Naive thymus-derived CD4-positive, alpha-beta T cell (primary cell): ENCODE measurements at regions not wholly inside any gene's neighbourhood (a gene's known extent, or its start where the extent isn't known, plus 50 kb on each side); places are given as distances from the start of the nearest gene placed in this dataset.

Experiments used
- ATAC-seq: fragments of 150-1000 bp; cut with Tn5 transposase; 2 replicates; pipeline ENCODE4 v1.10.0; 2021; ENCODE audit warnings: mild to moderate bottlenecking, moderate library complexity
- CTCF ChIA-PET: fragments of 350-600 bp; sonication (Branson Sonifier 250); formaldehyde crosslinking; loops from one replicate; lab custom pipeline; 2021; ENCODE audit warnings: antibody characterized with exemption; lab: Charles Lee
- POLR2A ChIA-PET: fragments of 350-600 bp; sonication (Branson Sonifier 250); formaldehyde crosslinking; loops from one replicate; lab custom pipeline; 2021; ENCODE audit warnings: antibody characterized with exemption, inconsistent platforms; lab: Charles Lee
- DNase-seq, 9 donors: peaks; one replicate each; pipeline versions ENCODE4 v3.0.0 to v3.0.0-alpha.2; 2020 to 2022; ENCODE audit warnings: mixed read lengths in 1 of 9
- H3K27ac ChIP-seq: one replicate; pipeline ENCODE4 v1.7.0; 2013; ENCODE audit warnings: mild to moderate bottlenecking, low read depth, low read length, moderate library complexity
- H3K27me3 ChIP-seq, 2 donors: one replicate each; pipeline ENCODE4 v1.7.0; 2013; ENCODE audit warnings: low read length in 2 of 2, mild to moderate bottlenecking in 2 of 2, moderate library complexity in 2 of 2; ENCODE audit not compliant: control insufficient read depth in 2 of 2, insufficient read depth in 2 of 2
- H3K36me3 ChIP-seq, 3 experiments: 1 replicate in 2 of 3; 2 replicates in 1 of 3; pipeline ENCODE4 v1.7.0; 2013; ENCODE audit warnings: low read length in 3 of 3, mild to moderate bottlenecking in 3 of 3, moderate library complexity in 1 of 3; ENCODE audit not compliant: insufficient read depth in 3 of 3, control insufficient read depth in 2 of 3
- H3K4me1 ChIP-seq, 2 donors: one replicate each; pipeline ENCODE4 v1.7.0; 2013; ENCODE audit warnings: low read length in 2 of 2, mild to moderate bottlenecking in 2 of 2, moderate library complexity in 1 of 2; ENCODE audit not compliant: control insufficient read depth in 2 of 2, insufficient read depth in 2 of 2
- H3K4me3 ChIP-seq: 2 replicates; pipeline ENCODE4 v1.7.0; 2013; ENCODE audit warnings: mild to moderate bottlenecking, low read length
- H3K9me3 ChIP-seq, 3 experiments: 1 replicate in 2 of 3; 2 replicates in 1 of 3; pipeline ENCODE4 v1.7.0; 2013; ENCODE audit warnings: low read length in 3 of 3; ENCODE audit not compliant: control insufficient read depth in 2 of 3
- H3K27ac Mint-ChIP-seq, 9 donors: one replicate each; pipeline ENCODE4 v1.8.0; 2020 to 2022; ENCODE audit warnings: mixed read lengths in 9 of 9, mild to moderate bottlenecking in 8 of 9, moderate library complexity in 5 of 9, inconsistent platforms in 2 of 9
- H3K27me3 Mint-ChIP-seq, 5 donors: one replicate each; pipeline ENCODE4 v1.8.0; 2021 to 2022; ENCODE audit warnings: mixed read lengths in 5 of 5, mild to moderate bottlenecking in 1 of 5
- H3K36me3 Mint-ChIP-seq, 5 donors: one replicate each; pipeline ENCODE4 v1.8.0; 2020 to 2022; ENCODE audit warnings: mixed read lengths in 5 of 5, mild to moderate bottlenecking in 3 of 5, inconsistent platforms in 1 of 5
- H3K4me1 Mint-ChIP-seq, 7 donors: one replicate each; pipeline ENCODE4 v1.8.0; 2020 to 2022; ENCODE audit warnings: mixed read lengths in 7 of 7, mild to moderate bottlenecking in 3 of 7, inconsistent platforms in 1 of 7
- H3K4me3 Mint-ChIP-seq, 10 donors: one replicate each; pipeline ENCODE4 v1.8.0; 2020 to 2022; ENCODE audit warnings: mild to moderate bottlenecking in 10 of 10, mixed read lengths in 10 of 10, moderate library complexity in 6 of 10, inconsistent platforms in 2 of 10
- H3K9me3 Mint-ChIP-seq, 11 donors: one replicate each; pipeline ENCODE4 v1.8.0; 2020 to 2022; ENCODE audit warnings: mixed read lengths in 11 of 11, mild to moderate bottlenecking in 4 of 11, inconsistent platforms in 1 of 11, moderate library complexity in 1 of 11
- intact Hi-C, 2 donors: fragments of 100-400 bp; cut with micrococcal nuclease; formaldehyde crosslinking; loops; one replicate each; pipeline ENCODE4 v1.15.1; 2023

GRCh38 chr14:22479132-22479531 lies 109.9 kb downstream of the DAD1 start:
- H3K4me3 Mint-ChIP-seq = peak overlapping the region; percentile 47 to 86 (median 80)
- Histone ChIP-seq H3K4me1 (no peaks in the 10 kb centered on the region), H3K4me3 (no peak overlapping the region), H3K27ac (no peak overlapping the region), H3K27me3 (no peaks in the 10 kb centered on the region), H3K36me3 (no peaks in the 10 kb centered on the region), H3K9me3 (no peaks in the 10 kb centered on the region)
- ChIA-PET CTCF (interaction anchor here (0.6 kb wide), 1 partner anchor 409 kb away, joined by 3 read pairs; no protein-coding TSS in a partner anchor), POLR2A (interaction anchor here (0.6 to 5.7 kb wide), 4 partner anchors 13 to 586 kb away, joined by 3 to 31 read pairs (median 3); no protein-coding TSS in a partner anchor)
- H3K9me3 Mint-ChIP-seq = no peaks in the 10 kb centered on the region
- intact Hi-C loops = no loop called here
- peak overlapping the region in 5 of 9 donors; percentile 43 to 85 (median 51) for H3K27ac Mint-ChIP-seq
- ATAC-seq (no peak), DNase-seq (no peak)
- H3K4me1 Mint-ChIP-seq = peaks cover 0 to 42% (median 0%) of the 10 kb centered on the region in 7 donors
- no peaks in the 10 kb centered on the region for H3K27me3 Mint-ChIP-seq
- peaks cover 0 to 10% (median 8%) of the 10 kb centered on the region in 5 donors for H3K36me3 Mint-ChIP-seq

GRCh38 chr14:22478670-22479069 lies 110.4 kb downstream of the DAD1 start:
- ChIA-PET POLR2A (interaction anchor here (0.6 to 5.7 kb wide), 3 partner anchors 14 to 585 kb away, joined by 3 to 31 read pairs (median 3); no protein-coding TSS in a partner anchor), CTCF (no interaction called here)
- H3K9me3 ChIP-seq = no peaks in the 10 kb centered on the region
- DNase-seq = no peak
- intact Hi-C loops = no loop called here
- H3K27ac Mint-ChIP-seq = peak overlapping the region in 4 of 9 donors; percentile 33 to 85 (median 50)
- H3K4me1 Mint-ChIP-seq = peaks cover 0 to 38% (median 0%) of the 10 kb centered on the region in 7 donors
- no peak overlapping the region for H3K4me3 ChIP-seq
- no peak overlapping the region for H3K27ac ChIP-seq
- H3K27me3 Mint-ChIP-seq = no peaks in the 10 kb centered on the region
- H3K36me3 ChIP-seq = no peaks in the 10 kb centered on the region
- no peaks in the 10 kb centered on the region for H3K4me1 ChIP-seq
- H3K36me3 Mint-ChIP-seq = peaks cover 0 to 8% (median 4%) of the 10 kb centered on the region in 5 donors
- no peak for ATAC-seq
- no peaks in the 10 kb centered on the region for H3K9me3 Mint-ChIP-seq
- no peaks in the 10 kb centered on the region for H3K27me3 ChIP-seq
- peak overlapping the region in 9 of 10 donors; percentile 47 to 86 (median 81) for H3K4me3 Mint-ChIP-seq

DNA sequence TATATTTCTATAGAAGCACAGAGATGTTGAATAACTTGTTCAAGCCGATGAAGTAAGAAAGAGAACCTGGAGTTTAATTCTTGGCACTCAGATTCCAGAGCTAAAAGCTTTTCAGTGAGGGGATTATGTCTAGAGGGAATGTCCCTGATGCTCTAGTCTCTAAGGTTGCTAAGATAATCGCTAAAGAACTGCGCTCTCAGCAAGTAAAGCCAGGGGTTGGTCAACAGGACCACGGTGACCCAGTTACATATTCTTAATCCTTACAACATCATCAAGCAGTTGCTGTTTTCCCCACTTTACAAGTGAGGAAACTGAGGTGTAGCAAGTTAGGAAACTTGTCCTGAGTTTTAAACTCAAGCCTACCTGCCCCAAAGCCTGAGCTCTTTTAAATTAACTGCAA lies 110.8 kb downstream of the DAD1 start:
- H3K36me3 Mint-ChIP-seq = peaks cover 0 to 8% (median 4%) of the 10 kb centered on the region in 5 donors
- Histone ChIP-seq H3K27me3 (no peaks in the 10 kb centered on the region), H3K36me3 (no peaks in the 10 kb centered on the region), H3K9me3 (no peaks in the 10 kb centered on the region), H3K4me1 (no peaks in the 10 kb centered on the region), H3K4me3 (no peak overlapping the region), H3K27ac (no peak overlapping the region)
- ChIA-PET CTCF (no interaction called here), POLR2A (interaction anchor here (5.7 kb wide), 1 partner anchor 14 kb away, joined by 31 read pairs; no protein-coding TSS in a partner anchor)
- no peaks in the 10 kb centered on the region for H3K27me3 Mint-ChIP-seq
- no peak for DNase-seq
- intact Hi-C loops = no loop called here
- H3K4me1 Mint-ChIP-seq = peaks cover 0 to 34% (median 0%) of the 10 kb centered on the region in 7 donors
- ATAC-seq = no peak
- no peak overlapping the region for H3K27ac Mint-ChIP-seq
- peak overlapping the region in 1 of 10 donors; percentile 55 for H3K4me3 Mint-ChIP-seq
- H3K9me3 Mint-ChIP-seq = no peaks in the 10 kb centered on the region

GRCh38 chr14:22477569-22478194 lies 111.3 kb downstream of the DAD1 start:
- peaks cover 0 to 38% (median 0%) of the 10 kb centered on the region in 7 donors for H3K4me1 Mint-ChIP-seq
- intact Hi-C loops = no loop called here
- H3K9me3 ChIP-seq = no peaks in the 10 kb centered on the region
- no peak for ATAC-seq
- peak overlapping the region in 9 of 10 donors; percentile 37 to 76 (median 62) for H3K4me3 Mint-ChIP-seq
- H3K36me3 ChIP-seq = no peaks in the 10 kb centered on the region
- no peaks in the 10 kb centered on the region for H3K27me3 Mint-ChIP-seq
- no peak for DNase-seq
- CTCF ChIA-PET = no interaction called here
- no peaks in the 10 kb centered on the region for H3K9me3 Mint-ChIP-seq
- H3K27ac ChIP-seq = no peak overlapping the region
- peak overlapping the region in 2 of 9 donors; percentile 51 to 52 for H3K27ac Mint-ChIP-seq
- H3K36me3 Mint-ChIP-seq = peaks cover 0 to 8% (median 2%) of the 10 kb centered on the region in 5 donors
- H3K27me3 ChIP-seq = no peaks in the 10 kb centered on the region
- no peaks in the 10 kb centered on the region for H3K4me1 ChIP-seq
- POLR2A ChIA-PET = interaction anchor here (5.7 kb wide), 1 partner anchor 15 kb away, joined by 31 read pairs; no protein-coding TSS in a partner anchor
- H3K4me3 ChIP-seq = no peak overlapping the region

GRCh38 chr14:22476887-22477286 lies 112.1 kb downstream of the DAD1 start:
- DNase-seq (no peak), ATAC-seq (no peak)
- no peaks in the 10 kb centered on the region for H3K36me3 ChIP-seq
- H3K4me3 Mint-ChIP-seq = peak overlapping the region in 7 of 10 donors; percentile 9 to 62 (median 37)
- ChIA-PET CTCF (no interaction called here), POLR2A (no interaction called here)
- no peaks in the 10 kb centered on the region for H3K4me1 ChIP-seq
- intact Hi-C loops = no loop called here
- H3K9me3 Mint-ChIP-seq = no peaks in the 10 kb centered on the region
- H3K4me1 Mint-ChIP-seq = peaks cover 0 to 36% (median 0%) of the 10 kb centered on the region in 7 donors
- no peaks in the 10 kb centered on the region for H3K9me3 ChIP-seq
- peaks cover 0 to 8% (median 2%) of the 10 kb centered on the region in 5 donors for H3K36me3 Mint-ChIP-seq
- peak overlapping the region in 3 of 9 donors; percentile 41 to 79 (median 72) for H3K27ac Mint-ChIP-seq
- H3K27me3 ChIP-seq = no peaks in the 10 kb centered on the region
- H3K4me3 ChIP-seq = no peak overlapping the region
- no peaks in the 10 kb centered on the region for H3K27me3 Mint-ChIP-seq
- H3K27ac ChIP-seq = no peak overlapping the region

DNA sequence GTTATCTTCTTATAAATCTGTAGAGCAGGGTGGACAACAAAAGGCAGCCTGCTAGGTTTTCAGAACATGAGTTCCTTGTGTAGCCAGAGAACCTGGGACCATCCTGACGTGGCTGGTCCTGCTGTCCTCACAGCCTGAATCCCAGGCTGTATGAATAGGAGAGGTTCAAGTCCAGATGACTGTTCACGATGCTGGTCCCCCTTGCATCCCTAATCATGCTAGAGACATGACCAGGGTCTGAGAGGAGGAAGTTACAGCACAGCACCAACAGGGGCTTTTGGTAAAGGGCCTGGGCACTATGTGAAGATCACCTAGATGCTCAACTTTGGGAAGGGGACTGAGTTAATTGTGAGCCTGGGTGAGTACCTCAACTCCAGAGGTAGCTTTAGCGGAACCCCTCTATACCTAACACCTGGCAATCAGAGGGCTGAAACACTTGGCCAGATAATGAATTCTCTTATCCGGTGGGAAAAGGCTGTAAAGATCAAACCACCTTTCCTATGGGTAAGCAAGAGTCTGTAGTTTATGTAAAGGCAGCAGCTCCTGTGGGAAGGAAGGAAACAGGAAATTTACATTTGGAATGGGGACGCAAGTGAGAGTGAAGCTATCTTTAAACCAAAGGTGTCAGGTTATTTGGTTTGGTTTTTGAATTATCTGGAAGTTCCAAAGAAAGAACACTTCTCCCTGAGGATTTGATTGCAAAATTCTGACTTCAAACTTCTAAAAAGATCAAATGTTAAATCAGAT lies 112.8 kb downstream of the DAD1 start:
- no peaks in the 10 kb centered on the region for H3K9me3 Mint-ChIP-seq
- Histone ChIP-seq H3K9me3 (no peaks in the 10 kb centered on the region), H3K27me3 (no peaks in the 10 kb centered on the region), H3K4me1 (no peaks in the 10 kb centered on the region), H3K4me3 (no peak overlapping the region), H3K27ac (no peak overlapping the region), H3K36me3 (no peaks in the 10 kb centered on the region)
- DNase-seq (no peak), ATAC-seq (no peak)
- CTCF ChIA-PET = no interaction called here
- peaks cover 0 to 6% (median 2%) of the 10 kb centered on the region in 5 donors for H3K36me3 Mint-ChIP-seq
- POLR2A ChIA-PET = no interaction called here
- H3K4me3 Mint-ChIP-seq = peak overlapping the region in 5 of 10 donors; percentile 20 to 51 (median 23)
- peak overlapping the region in 4 of 9 donors; percentile 11 to 79 (median 42) for H3K27ac Mint-ChIP-seq
- no peaks in the 10 kb centered on the region for H3K27me3 Mint-ChIP-seq
- intact Hi-C loops = no loop called here
- H3K4me1 Mint-ChIP-seq = peaks cover 0 to 32% (median 0%) of the 10 kb centered on the region in 7 donors
